Bronchial epithelial cell (primary cell): ENCODE measurements at regions not wholly inside any gene's neighbourhood (a gene's known extent, or its start where the extent isn't known, plus 50 kb on each side); places are given as distances from the start of the nearest gene placed in this dataset.

Source experiments
- DNase-seq: peaks from one replicate; pipeline ENCODE4 v3.0.0-alpha.2; 2010; ENCODE audit warnings: low read depth
- FAIRE-seq: peaks from 2 replicates; lab custom pipeline; 2011; peaks lifted over from hg19 to GRCh38; lab: Jason Lieb, UNC
- H3K27me3 ChIP-seq: 2 replicates; pipeline ENCODE4 v1.5.1; 2011; ENCODE audit warnings: low read length; ENCODE audit not compliant: control insufficient read depth, insufficient read depth
- H3K36me3 ChIP-seq: 2 replicates; pipeline ENCODE4 v1.5.1; 2011; ENCODE audit warnings: low read length; ENCODE audit not compliant: control insufficient read depth, insufficient read depth
- H3K4me3 ChIP-seq: 2 replicates; pipeline ENCODE4 v1.5.1; 2011; ENCODE audit warnings: mild to moderate bottlenecking, low read depth, low read length, control low read depth
- CTCF ChIP-seq: IDR thresholded peaks from 2 replicates; pipeline ENCODE4 v1.5.1; 2011; ENCODE audit warnings: mild to moderate bottlenecking, moderate library complexity, low read length, control low read depth, inconsistent platforms; ENCODE audit not compliant: insufficient read depth, severe bottlenecking

- FAIRE-seq (no peak), DNase-seq (no peak)
- Histone ChIP-seq H3K27me3 (no peaks in the 10 kb centered on the region), H3K36me3 (no peaks in the 10 kb centered on the region), H3K4me3 (no peak overlapping the region)
- TF ChIP-seq CTCF, result no peak
Measured at GRCh38 chr2:23145460-23145859, 239.5 kb upstream of the KLHL29 start.

GRCh38 chr2:23146011-23146410 is 239.0 kb upstream of the KLHL29 start:
- Histone ChIP-seq H3K27me3 (no peaks in the 10 kb centered on the region), H3K4me3 (no peak overlapping the region), H3K36me3 (no peaks in the 10 kb centered on the region)
- no peak for FAIRE-seq
- no peak for TF ChIP-seq CTCF
- DNase-seq, result no peak

GRCh38 chr2:23148342-23148741 is 236.6 kb upstream of the KLHL29 start:
- DNase-seq (no peak), FAIRE-seq (no peak)
- H3K36me3 ChIP-seq, result no peaks in the 10 kb centered on the region
- no peak overlapping the region for H3K4me3 ChIP-seq
- no peaks in the 10 kb centered on the region for H3K27me3 ChIP-seq
- TF ChIP-seq CTCF, result no peak

GRCh38 chr2:23149777-23150176 is 235.2 kb upstream of the KLHL29 start:
- Histone ChIP-seq H3K36me3 (no peaks in the 10 kb centered on the region), H3K27me3 (no peaks in the 10 kb centered on the region), H3K4me3 (no peak overlapping the region)
- FAIRE-seq, result no peak
- TF ChIP-seq CTCF, result no peak
- DNase-seq, result no peak

- peak; percentile 13 for FAIRE-seq
- Histone ChIP-seq H3K27me3 (no peaks in the 10 kb centered on the region), H3K4me3 (no peak overlapping the region), H3K36me3 (no peaks in the 10 kb centered on the region)
- TF ChIP-seq CTCF, result no peak
- no peak for DNase-seq
Measured at GRCh38 chr2:23153484-23153883, 231.5 kb upstream of the KLHL29 start.

GRCh38 chr2:23155022-23155421 is 230.0 kb upstream of the KLHL29 start:
- H3K36me3 ChIP-seq, result no peaks in the 10 kb centered on the region
- TF ChIP-seq CTCF, result no peak
- no peak for FAIRE-seq

More at GRCh38 chr2:23155022-23155421, 230.0 kb upstream of the KLHL29 start:
- no peaks in the 10 kb centered on the region for H3K27me3 ChIP-seq
- no peak overlapping the region for H3K4me3 ChIP-seq
- DNase-seq, result no peak
